ENCODE measurements at regions not wholly inside any gene's neighbourhood (a gene's known extent, or its start where the extent isn't known, plus 50 kb on each side); places are given as distances from the start of the nearest gene placed in this dataset.
"Not testable (repeated sequence)": the region's sequence is repeated elsewhere in the genome, so short reads cannot be mapped to it uniquely, and the experiment has no call there.

GRCh38 chr12:83271201-83271600 lies 584.5 kb downstream of the TMTC2 start:
- CTCF ChIA-PET, result no interaction called here
- no peak for DNase-seq
- TF ChIP-seq, protein P1, sequence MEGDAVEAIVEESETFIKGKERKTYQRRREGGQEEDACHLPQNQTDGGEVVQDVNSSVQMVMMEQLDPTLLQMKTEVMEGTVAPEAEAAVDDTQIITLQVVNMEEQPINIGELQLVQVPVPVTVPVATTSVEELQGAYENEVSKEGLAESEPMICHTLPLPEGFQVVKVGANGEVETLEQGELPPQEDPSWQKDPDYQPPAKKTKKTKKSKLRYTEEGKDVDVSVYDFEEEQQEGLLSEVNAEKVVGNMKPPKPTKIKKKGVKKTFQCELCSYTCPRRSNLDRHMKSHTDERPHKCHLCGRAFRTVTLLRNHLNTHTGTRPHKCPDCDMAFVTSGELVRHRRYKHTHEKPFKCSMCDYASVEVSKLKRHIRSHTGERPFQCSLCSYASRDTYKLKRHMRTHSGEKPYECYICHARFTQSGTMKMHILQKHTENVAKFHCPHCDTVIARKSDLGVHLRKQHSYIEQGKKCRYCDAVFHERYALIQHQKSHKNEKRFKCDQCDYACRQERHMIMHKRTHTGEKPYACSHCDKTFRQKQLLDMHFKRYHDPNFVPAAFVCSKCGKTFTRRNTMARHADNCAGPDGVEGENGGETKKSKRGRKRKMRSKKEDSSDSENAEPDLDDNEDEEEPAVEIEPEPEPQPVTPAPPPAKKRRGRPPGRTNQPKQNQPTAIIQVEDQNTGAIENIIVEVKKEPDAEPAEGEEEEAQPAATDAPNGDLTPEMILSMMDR (IDR thresholded peaks at IDR 0.05; ENCODE audit: unreplicated experiment), result no peak
- Mint-ChIP-seq H3K4me1 (ENCODE audit: low read depth, unreplicated experiment) (no peaks in the 10 kb centered on the region), H3K27ac (ENCODE audit: unreplicated experiment) (no peak overlapping the region), H3K36me3 (ENCODE audit: insufficient read depth, unreplicated experiment) (no peaks in the 10 kb centered on the region), H3K4me3 (ENCODE audit: low read depth, unreplicated experiment) (no peak overlapping the region), H3K9me3 (ENCODE audit: low read depth, unreplicated experiment) (peaks cover 9% of the 10 kb centered on the region), H3K27me3 (ENCODE audit: unreplicated experiment) (no peaks in the 10 kb centered on the region)
- intact Hi-C loops (cut with micrococcal nuclease; ENCODE audit: unreplicated experiment), result no loop called here
- no TSS peak for BruUV-seq (replicated peaks)

DNA sequence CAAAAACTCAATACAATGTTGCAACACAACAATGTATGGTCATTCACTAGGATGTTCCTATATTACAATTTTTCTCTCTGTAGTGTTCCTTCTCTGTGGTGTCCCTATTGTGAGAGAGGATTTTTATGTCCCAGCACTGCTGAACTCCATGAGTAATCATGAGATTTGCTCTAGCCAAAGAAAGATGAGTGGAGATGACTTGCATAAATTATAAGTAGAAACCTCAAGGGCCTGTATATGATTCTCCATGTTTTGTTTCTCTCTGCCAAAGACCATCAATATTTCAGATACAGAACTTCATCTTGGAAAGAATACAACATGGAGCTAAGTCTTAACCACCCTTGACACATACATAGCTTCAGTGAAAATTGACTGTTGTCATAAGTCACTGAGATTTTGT lies 579.1 kb downstream of the TMTC2 start:
- intact Hi-C loops (cut with micrococcal nuclease; ENCODE audit: unreplicated experiment), result loop anchor here (10.0 kb wide), 1 partner anchor 581 kb away; the partner anchor contains the start of gene TMTC2

DNA sequence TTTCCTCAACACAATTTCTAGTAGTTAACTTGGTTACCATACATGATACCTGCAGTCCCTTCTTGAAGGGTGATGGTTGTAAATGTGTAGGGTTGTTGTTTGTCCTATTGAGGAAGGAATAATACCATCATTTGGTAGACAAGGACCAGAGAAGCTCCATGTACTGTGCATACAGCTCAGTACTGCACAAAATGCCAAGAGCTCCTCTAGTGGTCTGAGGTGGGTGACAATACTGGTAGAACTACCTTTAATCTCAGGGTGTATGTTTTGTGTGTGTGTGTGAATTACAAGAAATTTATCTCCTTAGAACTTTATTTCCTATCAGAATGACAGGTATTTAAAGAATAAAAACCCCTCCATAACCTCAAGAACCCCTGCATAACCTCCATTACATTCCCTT lies 575.3 kb downstream of the TMTC2 start:
- TF ChIP-seq, protein P1 (IDR thresholded peaks at IDR 0.05; ENCODE audit: unreplicated experiment), result no peak
- intact Hi-C loops (cut with micrococcal nuclease; ENCODE audit: unreplicated experiment), result loop anchor here (10.0 kb wide), 1 partner anchor 577 kb away; the partner anchor contains the start of gene TMTC2
- Mint-ChIP-seq H3K9me3 (ENCODE audit: low read depth, unreplicated experiment) (no peaks in the 10 kb centered on the region), H3K36me3 (ENCODE audit: insufficient read depth, unreplicated experiment) (no peaks in the 10 kb centered on the region), H3K4me1 (ENCODE audit: low read depth, unreplicated experiment) (no peaks in the 10 kb centered on the region), H3K27ac (ENCODE audit: unreplicated experiment) (no peak overlapping the region), H3K4me3 (ENCODE audit: low read depth, unreplicated experiment) (no peak overlapping the region), H3K27me3 (ENCODE audit: unreplicated experiment) (no peaks in the 10 kb centered on the region)
- CTCF ChIA-PET, result no interaction called here
- DNase-seq, result no peak
- no TSS peak for BruUV-seq (replicated peaks)

More for the DNA sequence above, 579.1 kb downstream of the TMTC2 start:
- TF ChIP-seq, protein P1 (IDR thresholded peaks at IDR 0.05; ENCODE audit: unreplicated experiment), result no peak
- BruUV-seq (replicated peaks), result no TSS peak
- Mint-ChIP-seq H3K4me3 (ENCODE audit: low read depth, unreplicated experiment) (no peak overlapping the region), H3K27me3 (ENCODE audit: unreplicated experiment) (no peaks in the 10 kb centered on the region), H3K36me3 (ENCODE audit: insufficient read depth, unreplicated experiment) (no peaks in the 10 kb centered on the region), H3K27ac (ENCODE audit: unreplicated experiment) (no peak overlapping the region), H3K4me1 (ENCODE audit: low read depth, unreplicated experiment) (no peaks in the 10 kb centered on the region), H3K9me3 (ENCODE audit: low read depth, unreplicated experiment) (peaks cover 3% of the 10 kb centered on the region)
- no peak for DNase-seq
- CTCF ChIA-PET, result interaction anchor here (0.7 kb wide), 1 partner anchor 82 kb away, joined by 3 read pairs; no protein-coding TSS in a partner anchor

DNA sequence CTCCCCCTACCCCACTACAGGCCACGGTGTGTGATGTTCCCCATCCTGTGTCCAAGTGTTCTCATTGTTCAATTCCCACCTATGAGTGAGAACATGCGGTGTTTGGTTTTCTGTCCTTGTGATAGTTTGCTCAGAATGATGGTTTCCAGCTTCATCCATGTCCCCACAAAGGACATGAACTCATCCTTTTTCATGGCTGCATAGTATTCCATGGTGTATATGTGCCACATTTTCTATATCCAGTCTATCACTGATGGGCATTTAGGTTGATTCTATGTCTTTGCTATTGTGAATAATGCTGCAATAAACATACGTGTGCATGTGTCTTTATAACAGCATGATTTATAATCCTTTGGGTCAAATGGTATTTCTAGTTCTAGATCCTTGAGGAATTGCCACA lies 573.4 kb downstream of the TMTC2 start:
- H3K27me3 Mint-ChIP-seq (ENCODE audit: unreplicated experiment); DNase-seq; H3K36me3 Mint-ChIP-seq (ENCODE audit: insufficient read depth, unreplicated experiment); BruUV-seq (replicated peaks); H3K9me3 Mint-ChIP-seq (ENCODE audit: low read depth, unreplicated experiment); H3K4me3 Mint-ChIP-seq (ENCODE audit: low read depth, unreplicated experiment); CTCF ChIA-PET; H3K4me1 Mint-ChIP-seq (ENCODE audit: low read depth, unreplicated experiment); H3K27ac Mint-ChIP-seq (ENCODE audit: unreplicated experiment): not testable (repeated sequence)
- intact Hi-C loops (cut with micrococcal nuclease; ENCODE audit: unreplicated experiment), result loop anchor here (10.0 kb wide), 1 partner anchor 575 kb away; the partner anchor contains the start of gene TMTC2

- Mint-ChIP-seq H3K27me3 (ENCODE audit: unreplicated experiment) (no peaks in the 10 kb centered on the region), H3K27ac (ENCODE audit: unreplicated experiment) (no peak overlapping the region), H3K4me3 (ENCODE audit: low read depth, unreplicated experiment) (no peak overlapping the region), H3K4me1 (ENCODE audit: low read depth, unreplicated experiment) (no peaks in the 10 kb centered on the region), H3K9me3 (ENCODE audit: low read depth, unreplicated experiment) (peaks cover 6% of the 10 kb centered on the region), H3K36me3 (ENCODE audit: insufficient read depth, unreplicated experiment) (no peaks in the 10 kb centered on the region)
- DNase-seq, result no peak
- CTCF ChIA-PET, result no interaction called here
- TF ChIP-seq, protein P1 (IDR thresholded peaks at IDR 0.05; ENCODE audit: unreplicated experiment), result no peak
- no TSS peak for BruUV-seq (replicated peaks)
- intact Hi-C loops (cut with micrococcal nuclease; ENCODE audit: unreplicated experiment), result no loop called here
Observed at GRCh38 chr12:83257726-83258125, 571.0 kb downstream of the TMTC2 start.
